Mucosa of descending colon (tissue), 3 donors: ENCODE measurements at regions not wholly inside any gene's neighbourhood (a gene's known extent, or its start where the extent isn't known, plus 50 kb on each side); places are given as distances from the start of the nearest gene placed in this dataset.

ENCODE experiments used
- ATAC-seq: fragments of 200-7000 bp; cut with Tn5 transposase; one replicate; pipeline ENCODE4 v1.9.1; 2020; ENCODE audit warnings: mild to moderate bottlenecking, moderate library complexity
- DNase-seq, 3 donors: peaks; one replicate each; pipeline ENCODE4 v3.0.0-alpha.2; 2020
- H3K36me3 ChIP-seq: fragments of 200-600 bp; one replicate; pipeline ENCODE4 v1.8.0; 2021; ENCODE audit warnings: low read depth, mild to moderate bottlenecking
- H3K4me1 ChIP-seq: fragments of 200-600 bp; one replicate; pipeline ENCODE4 v1.8.0; 2021; ENCODE audit warnings: low read depth, mild to moderate bottlenecking
- H3K4me3 ChIP-seq: fragments of 200-600 bp; one replicate; pipeline ENCODE4 v1.8.0; 2021; ENCODE audit warnings: mild to moderate bottlenecking
- H3K9me3 ChIP-seq: fragments of 200-600 bp; one replicate; pipeline ENCODE4 v1.8.0; 2021; ENCODE audit warnings: mild to moderate bottlenecking
- CTCF ChIP-seq: fragments of 200-600 bp; IDR thresholded peaks from one replicate; pipeline ENCODE4 v1.8.0; 2022; ENCODE audit warnings: antibody characterized with exemption, mild to moderate bottlenecking
- intact Hi-C, 2 donors: fragments of 100-400 bp; cut with DNase I in 1 of 2; cut with micrococcal nuclease in 1 of 2; formaldehyde crosslinking; loops; one replicate each; pipeline versions ENCODE4 v1.11.0 to v1.11.1; 2022; cut with DNase I, micrococcal nuclease
- donor health status: DM: no; HTN: no; CAD: no; lungs with moderate emphysema.
- donor health status: DM: no; HTN: no; CAD: no.
- donor health status: DM: no; HTN: yes; CAD: no.

GRCh38 chr7:131970602-131971001 is 414.2 kb upstream of the PODXL start:
- H3K9me3 ChIP-seq, result no peaks in the 10 kb centered on the region
- no peak overlapping the region for H3K4me3 ChIP-seq
- intact Hi-C loops, result no loop called here
- ATAC-seq, result no peak
- no peak for TF ChIP-seq CTCF
- no peak for DNase-seq
- no peaks in the 10 kb centered on the region for H3K4me1 ChIP-seq
- no peaks in the 10 kb centered on the region for H3K36me3 ChIP-seq

GRCh38 chr7:131969560-131969959 is 413.1 kb upstream of the PODXL start:
- ATAC-seq, result no peak

GRCh38 chr7:131967216-131967730 is 410.8 kb upstream of the PODXL start:
- Histone ChIP-seq H3K4me3 (no peak overlapping the region), H3K9me3 (no peaks in the 10 kb centered on the region), H3K36me3 (no peaks in the 10 kb centered on the region), H3K4me1 (no peaks in the 10 kb centered on the region)
- DNase-seq (no peak), ATAC-seq (no peak)
- no peak for TF ChIP-seq CTCF
- intact Hi-C loops, result no loop called here

More at GRCh38 chr7:131969560-131969959, 413.1 kb upstream of the PODXL start:
- Histone ChIP-seq H3K4me3 (no peak overlapping the region), H3K9me3 (no peaks in the 10 kb centered on the region), H3K4me1 (no peaks in the 10 kb centered on the region), H3K36me3 (no peaks in the 10 kb centered on the region)
- intact Hi-C loops, result no loop called here
- no peak for TF ChIP-seq CTCF
- no peak for DNase-seq

DNA sequence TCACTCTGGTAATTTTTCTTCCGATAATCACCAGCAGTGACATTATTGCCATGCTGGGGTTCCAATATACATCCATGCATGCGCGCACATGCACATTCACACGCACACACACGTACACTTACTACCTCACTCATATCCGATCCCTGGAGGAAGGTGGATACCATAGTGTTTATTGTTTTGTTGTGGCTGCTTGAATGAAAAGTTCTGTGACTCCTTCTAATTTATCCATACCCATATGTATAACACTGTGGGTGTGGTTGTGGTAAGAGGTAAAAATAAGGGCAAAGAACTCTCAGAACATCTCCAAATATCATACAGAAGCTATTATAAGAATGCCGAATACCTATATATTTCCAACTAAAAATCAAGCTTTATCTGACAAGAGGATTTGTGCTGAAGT is 407.8 kb upstream of the PODXL start:
- DNase-seq (no peak), ATAC-seq (no peak)
- Histone ChIP-seq H3K36me3 (no peaks in the 10 kb centered on the region), H3K4me3 (no peak overlapping the region), H3K9me3 (no peaks in the 10 kb centered on the region), H3K4me1 (no peaks in the 10 kb centered on the region)
- intact Hi-C loops, result no loop called here
- TF ChIP-seq CTCF, result no peak

DNA sequence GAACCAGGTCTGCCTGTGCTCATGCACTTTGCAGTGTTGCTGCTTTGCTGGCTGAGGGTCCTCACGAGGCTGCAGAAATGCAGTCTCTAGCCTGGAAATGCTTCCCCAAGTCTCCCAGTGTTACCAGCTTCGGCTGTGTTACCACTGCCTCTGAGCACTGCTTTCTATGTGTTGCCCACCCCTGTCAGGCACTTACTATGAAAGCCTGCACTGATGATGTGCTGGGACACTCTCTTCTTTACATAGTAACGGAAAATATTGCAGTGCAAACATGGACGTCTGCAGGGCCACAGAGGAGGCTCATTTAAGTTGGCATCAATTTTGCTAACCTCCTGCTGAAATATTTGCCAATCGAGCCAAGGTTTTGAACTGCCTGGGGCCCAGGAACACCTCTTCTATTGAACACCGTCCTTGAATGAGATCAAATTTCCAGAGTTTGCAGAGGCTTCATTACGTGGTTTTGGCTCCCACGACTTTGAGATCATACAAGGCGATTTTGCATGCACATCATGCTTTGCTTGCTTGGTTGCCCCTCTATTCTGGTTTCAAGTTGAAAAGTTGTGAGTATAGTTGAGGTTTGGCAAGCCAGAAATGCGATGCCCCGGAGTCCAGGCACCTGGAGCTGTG is 404.7 kb upstream of the PODXL start:
- H3K4me1 ChIP-seq, result no peaks in the 10 kb centered on the region
- intact Hi-C loops, result no loop called here
- H3K36me3 ChIP-seq, result no peaks in the 10 kb centered on the region
- H3K4me3 ChIP-seq, result no peak overlapping the region
- H3K9me3 ChIP-seq, result no peaks in the 10 kb centered on the region
- TF ChIP-seq CTCF, result no peak
- no peak for ATAC-seq
- no peak for DNase-seq
